Endothelial cell of umbilical vein (primary cell): ENCODE measurements at regions not wholly inside any gene's neighbourhood (a gene's known extent, or its start where the extent isn't known, plus 50 kb on each side); places are given as distances from the start of the nearest gene placed in this dataset.

Experiments used
- BruUV-seq: library from RNA; stranded (reverse); fragments of 400-500 nt; replicated peaks from 2 replicates; lab custom pipeline; 2021; lab: Mats Ljungman, UMichigan
- CTCF ChIA-PET: fragments of 300-600, 350-600 bp; sonication (Branson Sonifier 250); formaldehyde crosslinking; loops from one replicate; lab custom pipeline; 2021; ENCODE audit warnings: antibody characterized with exemption, inconsistent platforms; lab: Charles Lee
- POLR2A ChIA-PET: fragments of 300-600, 350-600 bp; sonication (Branson Sonifier 250); formaldehyde crosslinking; loops from one replicate; lab custom pipeline; 2021; ENCODE audit warnings: antibody characterized with exemption, inconsistent platforms; lab: Charles Lee
- DNase-seq: peaks from one replicate; pipeline ENCODE4 v3.0.0-alpha.2; 2011; ENCODE audit warnings: low read depth, low spot score
- FAIRE-seq: peaks from 2 replicates; lab custom pipeline; 2011; peaks lifted over from hg19 to GRCh38; lab: Jason Lieb, UNC
- H2AFZ ChIP-seq: 2 replicates; pipeline ENCODE4 v1.6.0; 2012; ENCODE audit warnings: low read depth, low read length, control low read depth, inconsistent platforms
- H3K27ac ChIP-seq: 2 replicates; pipeline ENCODE4 v1.5.1; 2011; ENCODE audit warnings: low read depth, mild to moderate bottlenecking, control low read depth, low read length, moderate library complexity; ENCODE audit not compliant: insufficient read depth
- H3K27me3 ChIP-seq, 2 experiments: 2 replicates each; pipeline versions ENCODE4 v1.6.0 to v1.6.1; 2011; ENCODE audit warnings: low read length in 2 of 2, mixed read lengths in 1 of 2; ENCODE audit not compliant: control insufficient read depth in 2 of 2, insufficient read depth in 2 of 2
- H3K36me3 ChIP-seq, 2 experiments: 2 replicates in 1 of 2; 3 replicates in 1 of 2; pipeline ENCODE4 v1.5.1; 2011; ENCODE audit warnings: low read length in 2 of 2, mild to moderate bottlenecking in 1 of 2, moderate library complexity in 1 of 2; ENCODE audit not compliant: control insufficient read depth in 2 of 2, insufficient read depth in 2 of 2; ENCODE audit errors: extremely low read depth in 1 of 2
- H3K4me1 ChIP-seq: 3 replicates; pipeline ENCODE4 v1.5.1; 2011; ENCODE audit warnings: mild to moderate bottlenecking, low read length; ENCODE audit not compliant: control insufficient read depth, insufficient read depth; ENCODE audit errors: extremely low read depth
- H3K4me2 ChIP-seq: 2 replicates; pipeline ENCODE4 v1.6.1; 2011; ENCODE audit warnings: low read length, control low read depth, mixed read lengths; ENCODE audit not compliant: insufficient read depth
- H3K4me3 ChIP-seq, 3 experiments: fragments of 200-600 bp in 1 of 3; sonication (generic), shearing (Covaris generic) in 1 of 3; replicated peaks in 1 of 3; 2 replicates each; pipeline ENCODE4 v1.5.1; 2011 to 2016; ENCODE audit warnings: control low read depth in 3 of 3, low read length in 3 of 3, mild to moderate bottlenecking in 2 of 3, inconsistent platforms in 1 of 3, low read depth in 1 of 3, moderate library complexity in 1 of 3; ENCODE audit not compliant: insufficient read depth in 1 of 3
- H3K79me2 ChIP-seq: 2 replicates; pipeline ENCODE4 v1.6.0; 2012; ENCODE audit warnings: low read length, inconsistent platforms; ENCODE audit not compliant: control insufficient read depth, insufficient read depth
- H3K9ac ChIP-seq: replicated peaks from 2 replicates; pipeline ENCODE3; 2011; ENCODE audit warnings: low read length, control low read depth; ENCODE audit not compliant: insufficient read depth; ENCODE audit errors: extremely low read depth
- H3K9me1 ChIP-seq: replicated peaks from 3 replicates; pipeline ENCODE4 v1.6.0; 2011; ENCODE audit warnings: mild to moderate bottlenecking, low read length; ENCODE audit not compliant: control insufficient read depth, insufficient read depth; ENCODE audit errors: extremely low read depth
- H3K9me3 ChIP-seq: replicated peaks from 2 replicates; pipeline ENCODE4 v1.5.1; 2012; ENCODE audit warnings: low read length, inconsistent platforms; ENCODE audit not compliant: control insufficient read depth, insufficient read depth
- H4K20me1 ChIP-seq: replicated peaks from 2 replicates; pipeline ENCODE3; 2011; ENCODE audit warnings: mild to moderate bottlenecking, low read length; ENCODE audit not compliant: control insufficient read depth, insufficient read depth; ENCODE audit errors: extremely low read depth
- EZH2 ChIP-seq: IDR thresholded peaks from 2 replicates; pipeline ENCODE4 v1.6.1; 2012; ENCODE audit warnings: borderline replicate concordance, low read depth, mild to moderate bottlenecking, moderate library complexity, low read length, inconsistent platforms; ENCODE audit not compliant: severe bottlenecking
- FOS ChIP-seq: IDR thresholded peaks from 2 replicates; pipeline ENCODE4 v1.6.1; 2011; ENCODE audit warnings: mild to moderate bottlenecking, low read length, moderate library complexity, borderline replicate concordance; ENCODE audit not compliant: insufficient read depth
- GATA2 ChIP-seq: IDR thresholded peaks from 2 replicates; pipeline ENCODE4 v1.7.0; 2011; ENCODE audit warnings: low read depth, mild to moderate bottlenecking, moderate library complexity, mixed read lengths, low read length; ENCODE audit not compliant: insufficient read length, insufficient read depth
- JUN ChIP-seq: IDR thresholded peaks from 2 replicates; pipeline ENCODE4 v1.6.1; 2011; ENCODE audit warnings: borderline replicate concordance, low read depth; ENCODE audit not compliant: insufficient read length, insufficient read depth
- MAX ChIP-seq: IDR thresholded peaks from 2 replicates; pipeline ENCODE4 v1.6.1; 2011; ENCODE audit not compliant: insufficient read depth, insufficient read length
- MYC ChIP-seq: IDR thresholded peaks from one replicate; pipeline ENCODE4 v1.6.1; 2011; ENCODE audit warnings: mild to moderate bottlenecking, low read depth, low read length
- POLR2A ChIP-seq: IDR thresholded peaks from 2 replicates; pipeline ENCODE4 v1.6.1; 2012; ENCODE audit warnings: low read depth, mild to moderate bottlenecking, control low read depth, low read length
- POLR2AphosphoS5 ChIP-seq: IDR thresholded peaks from 2 replicates; pipeline ENCODE4 v1.6.1; 2012; ENCODE audit warnings: low read depth, mild to moderate bottlenecking, control low read depth, low read length, moderate library complexity; ENCODE audit not compliant: insufficient read depth
- dilution Hi-C: fragments of 300-500 bp; cut with MboI; formaldehyde crosslinking; loops from one replicate; pipeline ENCODE4 v1.15.0; 2019; ENCODE audit warnings: low sequenced_read_pairs; ENCODE audit not compliant: extremely low pct_ligation_motif_present
- intact Hi-C: fragments of 100-400 bp; cut with micrococcal nuclease; formaldehyde crosslinking; loops from one replicate; pipeline ENCODE4 v1.10.0; 2022
- TF ChIP-seq, protein P1 (sequence below), 2 donors: IDR thresholded peaks; 1 replicate in 1 of 2; 2 replicates in 1 of 2; pipeline ENCODE4 v1.5.1; 2011; ENCODE audit warnings: low read length in 2 of 2, mild to moderate bottlenecking in 2 of 2, moderate library complexity in 2 of 2, control low read depth in 1 of 2, inconsistent platforms in 1 of 2, low read depth in 1 of 2; ENCODE audit not compliant: insufficient read depth in 1 of 2; ENCODE audit errors: extremely low read depth in 1 of 2

- no peak for TF ChIP-seq POLR2AphosphoS5
- no peak for TF ChIP-seq MYC
- no peak for TF ChIP-seq MAX
- TF ChIP-seq GATA2 = no peak
- no peak for TF ChIP-seq JUN
- no peak for TF ChIP-seq FOS
- TF ChIP-seq POLR2A = no peak
- TF ChIP-seq, protein P1, sequence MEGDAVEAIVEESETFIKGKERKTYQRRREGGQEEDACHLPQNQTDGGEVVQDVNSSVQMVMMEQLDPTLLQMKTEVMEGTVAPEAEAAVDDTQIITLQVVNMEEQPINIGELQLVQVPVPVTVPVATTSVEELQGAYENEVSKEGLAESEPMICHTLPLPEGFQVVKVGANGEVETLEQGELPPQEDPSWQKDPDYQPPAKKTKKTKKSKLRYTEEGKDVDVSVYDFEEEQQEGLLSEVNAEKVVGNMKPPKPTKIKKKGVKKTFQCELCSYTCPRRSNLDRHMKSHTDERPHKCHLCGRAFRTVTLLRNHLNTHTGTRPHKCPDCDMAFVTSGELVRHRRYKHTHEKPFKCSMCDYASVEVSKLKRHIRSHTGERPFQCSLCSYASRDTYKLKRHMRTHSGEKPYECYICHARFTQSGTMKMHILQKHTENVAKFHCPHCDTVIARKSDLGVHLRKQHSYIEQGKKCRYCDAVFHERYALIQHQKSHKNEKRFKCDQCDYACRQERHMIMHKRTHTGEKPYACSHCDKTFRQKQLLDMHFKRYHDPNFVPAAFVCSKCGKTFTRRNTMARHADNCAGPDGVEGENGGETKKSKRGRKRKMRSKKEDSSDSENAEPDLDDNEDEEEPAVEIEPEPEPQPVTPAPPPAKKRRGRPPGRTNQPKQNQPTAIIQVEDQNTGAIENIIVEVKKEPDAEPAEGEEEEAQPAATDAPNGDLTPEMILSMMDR (IDR thresholded peaks at IDR 0.05; ENCODE audit: extremely low read depth in 1 of 2, insufficient read depth in 1 of 2, low read depth in 1 of 2, low read length in 2 of 2) = no peak
- no peak for TF ChIP-seq EZH2
- intact Hi-C loops (no loop called here), dilution Hi-C loops (no loop called here)
- H3K4me3 ChIP-seq = no peak overlapping the region
- no peaks in the 10 kb centered on the region for H3K9me3 ChIP-seq
- H3K9me1 ChIP-seq = no peaks in the 10 kb centered on the region
- no peak overlapping the region for H2AFZ ChIP-seq
- H3K4me1 ChIP-seq = no peaks in the 10 kb centered on the region
- FAIRE-seq = no peak
- H4K20me1 ChIP-seq = no peaks in the 10 kb centered on the region
- no TSS peak for BruUV-seq
- POLR2A ChIA-PET = interaction anchor here (0.6 kb wide), 1 partner anchor 639 kb away, joined by 3 read pairs; no protein-coding TSS in a partner anchor
- H3K9ac ChIP-seq = no peak overlapping the region
- H3K27ac ChIP-seq = no peak overlapping the region
- CTCF ChIA-PET = interaction anchor here (0.6 kb wide), 1 partner anchor 56 kb away, joined by 3 read pairs; no protein-coding TSS in a partner anchor
- H3K79me2 ChIP-seq = no peaks in the 10 kb centered on the region
- H3K36me3 ChIP-seq = no peaks in the 10 kb centered on the region
- no peak for DNase-seq
- no peak overlapping the region for H3K4me2 ChIP-seq
- peaks cover 7 to 9% of the 10 kb centered on the region in 2 experiments for H3K27me3 ChIP-seq
Measured at GRCh38 chr4:90071289-90072235, 55.6 kb upstream of the CCSER1 start.
